Stomach (tissue), 4 donors: ENCODE measurements at regions not wholly inside any gene's neighbourhood (a gene's known extent, or its start where the extent isn't known, plus 50 kb on each side); places are given as distances from the start of the nearest gene placed in this dataset.
A peak's percentile ranks its signal among the peaks of the same experiment; 100 is the strongest.

Experiments
- EP300 ChIP-seq: sonication (generic); formaldehyde crosslinking; IDR thresholded peaks from one replicate; pipeline ENCODE4 v1.6.1; 2017; ENCODE audit warnings: antibody characterized with exemption
- POLR2A ChIP-seq, 4 donors: fragments of 450-650 bp; IDR thresholded peaks; one replicate each; pipeline ENCODE4 v1.6.1; 2016; ENCODE audit warnings: antibody characterized with exemption in 4 of 4, control low read depth in 2 of 4, mild to moderate bottlenecking in 1 of 4, moderate library complexity in 1 of 4
- POLR2AphosphoS5 ChIP-seq, 3 donors: sonication (generic); formaldehyde crosslinking; IDR thresholded peaks; one replicate each; pipeline ENCODE4 v1.6.1; 2016; ENCODE audit warnings: antibody characterized with exemption in 3 of 3
- TF ChIP-seq, protein P1 (sequence below), 7 experiments: fragments of 450-650 bp in 4 of 7; fragments of 200-600 bp in 3 of 7; sonication (generic) in 3 of 7; IDR thresholded peaks; one replicate each; pipeline ENCODE4 v1.5.1; 2016 to 2019; ENCODE audit warnings: antibody characterized with exemption in 7 of 7, control low read depth in 2 of 7, mild to moderate bottlenecking in 1 of 7

- TF ChIP-seq, protein P1, sequence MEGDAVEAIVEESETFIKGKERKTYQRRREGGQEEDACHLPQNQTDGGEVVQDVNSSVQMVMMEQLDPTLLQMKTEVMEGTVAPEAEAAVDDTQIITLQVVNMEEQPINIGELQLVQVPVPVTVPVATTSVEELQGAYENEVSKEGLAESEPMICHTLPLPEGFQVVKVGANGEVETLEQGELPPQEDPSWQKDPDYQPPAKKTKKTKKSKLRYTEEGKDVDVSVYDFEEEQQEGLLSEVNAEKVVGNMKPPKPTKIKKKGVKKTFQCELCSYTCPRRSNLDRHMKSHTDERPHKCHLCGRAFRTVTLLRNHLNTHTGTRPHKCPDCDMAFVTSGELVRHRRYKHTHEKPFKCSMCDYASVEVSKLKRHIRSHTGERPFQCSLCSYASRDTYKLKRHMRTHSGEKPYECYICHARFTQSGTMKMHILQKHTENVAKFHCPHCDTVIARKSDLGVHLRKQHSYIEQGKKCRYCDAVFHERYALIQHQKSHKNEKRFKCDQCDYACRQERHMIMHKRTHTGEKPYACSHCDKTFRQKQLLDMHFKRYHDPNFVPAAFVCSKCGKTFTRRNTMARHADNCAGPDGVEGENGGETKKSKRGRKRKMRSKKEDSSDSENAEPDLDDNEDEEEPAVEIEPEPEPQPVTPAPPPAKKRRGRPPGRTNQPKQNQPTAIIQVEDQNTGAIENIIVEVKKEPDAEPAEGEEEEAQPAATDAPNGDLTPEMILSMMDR (IDR thresholded peaks at IDR 0.05): no peak
- TF ChIP-seq POLR2AphosphoS5 (IDR thresholded peaks at IDR 0.05): peak in 1 of 3 donors; percentile 46
- TF ChIP-seq POLR2A (IDR thresholded peaks at IDR 0.05): no peak
- TF ChIP-seq EP300: no peak
Measured at GRCh38 chr12:115383668-115384067, 699.7 kb upstream of the TBX3 start.
